ENCODE measurements at regions not wholly inside any gene's neighbourhood (a gene's known extent, or its start where the extent isn't known, plus 50 kb on each side); places are given as distances from the start of the nearest gene placed in this dataset.

DNA sequence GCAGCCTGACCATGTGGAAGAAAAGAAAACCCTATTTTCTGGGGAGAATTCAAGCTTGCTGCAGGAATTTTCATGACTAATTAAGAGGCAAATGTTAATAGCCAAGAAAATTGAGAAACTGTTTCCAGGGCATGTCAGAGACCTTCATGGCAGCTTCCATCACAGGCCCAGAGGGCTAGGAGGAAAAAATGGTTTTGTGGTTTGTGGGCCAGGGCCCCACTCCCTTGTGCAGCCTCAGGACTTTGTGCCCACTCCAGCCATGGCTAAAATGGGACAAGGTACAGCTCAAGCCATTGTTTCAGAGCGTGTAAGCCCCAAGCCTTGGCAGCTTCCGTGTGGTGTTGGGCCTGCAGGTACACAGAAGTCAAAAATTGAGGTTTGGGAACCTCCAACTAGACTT, 282.9 kb downstream of the DCAF12L2 start:
- intact Hi-C loops (cut with micrococcal nuclease; ENCODE audit: unreplicated experiment) = no loop called here
- peaks cover 15% of the 10 kb centered on the region for H3K9me3 Mint-ChIP-seq (ENCODE audit: low read depth, unreplicated experiment)
- no peaks in the 10 kb centered on the region for H3K27me3 Mint-ChIP-seq (ENCODE audit: unreplicated experiment)
- no peak overlapping the region for H3K4me3 Mint-ChIP-seq (ENCODE audit: low read depth, unreplicated experiment)
- no peaks in the 10 kb centered on the region for H3K36me3 Mint-ChIP-seq (ENCODE audit: insufficient read depth, unreplicated experiment)
- TF ChIP-seq, protein P1, sequence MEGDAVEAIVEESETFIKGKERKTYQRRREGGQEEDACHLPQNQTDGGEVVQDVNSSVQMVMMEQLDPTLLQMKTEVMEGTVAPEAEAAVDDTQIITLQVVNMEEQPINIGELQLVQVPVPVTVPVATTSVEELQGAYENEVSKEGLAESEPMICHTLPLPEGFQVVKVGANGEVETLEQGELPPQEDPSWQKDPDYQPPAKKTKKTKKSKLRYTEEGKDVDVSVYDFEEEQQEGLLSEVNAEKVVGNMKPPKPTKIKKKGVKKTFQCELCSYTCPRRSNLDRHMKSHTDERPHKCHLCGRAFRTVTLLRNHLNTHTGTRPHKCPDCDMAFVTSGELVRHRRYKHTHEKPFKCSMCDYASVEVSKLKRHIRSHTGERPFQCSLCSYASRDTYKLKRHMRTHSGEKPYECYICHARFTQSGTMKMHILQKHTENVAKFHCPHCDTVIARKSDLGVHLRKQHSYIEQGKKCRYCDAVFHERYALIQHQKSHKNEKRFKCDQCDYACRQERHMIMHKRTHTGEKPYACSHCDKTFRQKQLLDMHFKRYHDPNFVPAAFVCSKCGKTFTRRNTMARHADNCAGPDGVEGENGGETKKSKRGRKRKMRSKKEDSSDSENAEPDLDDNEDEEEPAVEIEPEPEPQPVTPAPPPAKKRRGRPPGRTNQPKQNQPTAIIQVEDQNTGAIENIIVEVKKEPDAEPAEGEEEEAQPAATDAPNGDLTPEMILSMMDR (IDR thresholded peaks at IDR 0.05; ENCODE audit: unreplicated experiment) = no peak
- BruUV-seq (replicated peaks) = no TSS peak
- no peak for DNase-seq
- no peak overlapping the region for H3K27ac Mint-ChIP-seq (ENCODE audit: unreplicated experiment)
- CTCF ChIA-PET = no interaction called here
- H3K4me1 Mint-ChIP-seq (ENCODE audit: low read depth, unreplicated experiment) = no peaks in the 10 kb centered on the region

DNA sequence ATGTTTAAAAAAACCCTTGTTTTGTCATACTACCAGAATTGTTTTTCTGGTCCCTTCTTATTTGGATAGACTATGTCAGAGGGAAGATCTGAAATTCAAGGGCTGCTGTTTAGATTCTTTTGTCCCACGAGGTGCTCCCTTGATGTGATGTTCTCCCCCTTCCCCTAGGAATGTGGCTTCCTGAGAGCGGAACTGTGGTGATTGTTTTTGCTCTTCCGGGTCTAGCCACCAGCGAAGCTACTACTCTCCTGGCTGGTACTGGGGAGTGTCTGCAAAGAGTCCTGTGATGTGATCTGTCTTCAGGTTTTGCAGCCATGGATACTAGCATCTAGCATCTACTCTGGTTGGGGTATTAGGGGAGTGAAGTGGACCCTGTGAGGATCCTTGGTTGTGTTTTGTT, 271.1 kb downstream of the DCAF12L2 start:
- Mint-ChIP-seq H3K27ac (ENCODE audit: unreplicated experiment) (no peak overlapping the region), H3K9me3 (ENCODE audit: low read depth, unreplicated experiment) (no peaks in the 10 kb centered on the region), H3K27me3 (ENCODE audit: unreplicated experiment) (no peaks in the 10 kb centered on the region), H3K36me3 (ENCODE audit: insufficient read depth, unreplicated experiment) (no peaks in the 10 kb centered on the region), H3K4me1 (ENCODE audit: low read depth, unreplicated experiment) (no peaks in the 10 kb centered on the region), H3K4me3 (ENCODE audit: low read depth, unreplicated experiment) (no peak overlapping the region)
- intact Hi-C loops (cut with micrococcal nuclease; ENCODE audit: unreplicated experiment) = no loop called here
- DNase-seq = no peak
- TF ChIP-seq, protein P1 (IDR thresholded peaks at IDR 0.05; ENCODE audit: unreplicated experiment) = no peak
- BruUV-seq (replicated peaks) = no TSS peak
- CTCF ChIA-PET = no interaction called here

DNA sequence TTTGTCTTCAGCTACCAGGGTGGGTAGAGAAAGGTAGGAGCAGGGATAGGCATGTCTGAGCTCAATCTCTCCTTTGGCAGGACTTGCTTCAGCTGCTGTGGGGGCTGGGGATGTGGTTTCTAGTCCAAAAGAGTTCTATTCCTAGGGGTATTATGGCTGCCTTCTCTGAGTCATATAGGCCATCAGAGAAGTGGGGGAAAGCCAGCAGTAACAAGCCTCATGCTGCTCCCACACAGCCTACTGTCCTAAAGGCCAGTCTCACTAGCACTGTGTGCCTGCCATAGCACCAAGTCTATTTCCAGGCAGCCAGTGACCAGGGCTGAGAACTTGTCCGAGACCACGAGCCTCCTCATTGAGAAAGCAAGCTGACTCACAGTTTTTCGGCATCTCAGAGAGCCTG, 270.6 kb downstream of the DCAF12L2 start:
- Mint-ChIP-seq H3K4me1 (ENCODE audit: low read depth, unreplicated experiment) (no peaks in the 10 kb centered on the region), H3K9me3 (ENCODE audit: low read depth, unreplicated experiment) (no peaks in the 10 kb centered on the region), H3K36me3 (ENCODE audit: insufficient read depth, unreplicated experiment) (no peaks in the 10 kb centered on the region), H3K27ac (ENCODE audit: unreplicated experiment) (no peak overlapping the region), H3K4me3 (ENCODE audit: low read depth, unreplicated experiment) (no peak overlapping the region), H3K27me3 (ENCODE audit: unreplicated experiment) (no peaks in the 10 kb centered on the region)
- TF ChIP-seq, protein P1 (IDR thresholded peaks at IDR 0.05; ENCODE audit: unreplicated experiment) = no peak
- intact Hi-C loops (cut with micrococcal nuclease; ENCODE audit: unreplicated experiment) = no loop called here
- DNase-seq = no peak
- CTCF ChIA-PET = no interaction called here
- BruUV-seq (replicated peaks) = no TSS peak

DNA sequence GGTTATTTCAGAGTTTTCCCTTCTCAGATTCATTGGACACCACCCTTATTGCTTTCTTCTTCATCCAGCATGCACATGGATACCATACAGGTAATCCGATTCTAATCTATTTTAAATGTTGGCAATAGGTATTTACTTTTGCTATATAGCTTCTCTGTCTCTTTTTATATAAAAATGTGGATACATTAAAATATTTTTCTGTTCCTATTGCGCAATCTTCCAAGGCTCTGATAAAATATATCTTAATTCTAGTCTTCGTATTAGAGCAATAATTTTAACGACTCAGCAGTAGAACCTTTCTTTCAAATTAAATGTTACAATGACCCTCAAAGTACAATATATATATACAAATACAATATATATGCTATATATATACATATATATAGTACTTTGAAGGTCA, 239.8 kb downstream of the DCAF12L2 start:
- Mint-ChIP-seq H3K27ac (ENCODE audit: unreplicated experiment) (no peak overlapping the region), H3K27me3 (ENCODE audit: unreplicated experiment) (no peaks in the 10 kb centered on the region), H3K36me3 (ENCODE audit: insufficient read depth, unreplicated experiment) (no peaks in the 10 kb centered on the region), H3K4me3 (ENCODE audit: low read depth, unreplicated experiment) (no peak overlapping the region), H3K4me1 (ENCODE audit: low read depth, unreplicated experiment) (no peaks in the 10 kb centered on the region), H3K9me3 (ENCODE audit: low read depth, unreplicated experiment) (peaks cover 9% of the 10 kb centered on the region)
- BruUV-seq (replicated peaks) = no TSS peak
- intact Hi-C loops (cut with micrococcal nuclease; ENCODE audit: unreplicated experiment) = no loop called here
- DNase-seq = no peak
- TF ChIP-seq, protein P1 (IDR thresholded peaks at IDR 0.05; ENCODE audit: unreplicated experiment) = no peak
- CTCF ChIA-PET = no interaction called here

DNA sequence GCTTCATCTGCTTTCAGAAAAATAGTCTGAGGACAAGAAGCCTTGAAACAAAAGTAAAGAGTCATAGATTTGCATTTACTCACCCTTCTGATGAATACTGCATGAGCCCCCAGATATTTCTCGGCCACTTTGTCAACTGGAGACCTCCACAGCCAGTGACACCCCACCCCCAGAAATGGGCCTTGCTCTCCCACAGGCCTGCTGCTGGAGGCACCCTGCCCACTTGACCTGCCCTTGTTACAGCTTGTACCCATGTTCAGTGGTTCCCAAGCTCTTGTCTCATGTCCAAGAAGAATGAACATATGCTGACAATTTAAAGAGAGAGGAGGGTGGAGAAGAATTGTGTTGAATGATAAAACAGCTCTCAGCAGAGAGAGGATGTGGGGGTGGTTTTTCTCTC, 225.1 kb downstream of the DCAF12L2 start:
- H3K9me3 Mint-ChIP-seq (ENCODE audit: low read depth, unreplicated experiment) = peaks cover 2% of the 10 kb centered on the region
- no peaks in the 10 kb centered on the region for H3K36me3 Mint-ChIP-seq (ENCODE audit: insufficient read depth, unreplicated experiment)
- H3K4me3 Mint-ChIP-seq (ENCODE audit: low read depth, unreplicated experiment) = no peak overlapping the region
- no TSS peak for BruUV-seq (replicated peaks)
- no peak for DNase-seq
- no peaks in the 10 kb centered on the region for H3K27me3 Mint-ChIP-seq (ENCODE audit: unreplicated experiment)
- CTCF ChIA-PET = no interaction called here
- H3K27ac Mint-ChIP-seq (ENCODE audit: unreplicated experiment) = no peak overlapping the region
- H3K4me1 Mint-ChIP-seq (ENCODE audit: low read depth, unreplicated experiment) = no peaks in the 10 kb centered on the region
- intact Hi-C loops (cut with micrococcal nuclease; ENCODE audit: unreplicated experiment) = no loop called here
- TF ChIP-seq, protein P1 (IDR thresholded peaks at IDR 0.05; ENCODE audit: unreplicated experiment) = no peak
